GM12878 (cell line): ENCODE measurements at regions not wholly inside any gene's neighbourhood (a gene's known extent, or its start where the extent isn't known, plus 50 kb on each side); places are given as distances from the start of the nearest gene placed in this dataset.

ENCODE experiments used
- CHD2 ChIP-seq: IDR thresholded peaks from 2 replicates; pipeline ENCODE4 v1.6.1; 2011; ENCODE audit warnings: low read depth, low read length, improper control_type of control experiment, borderline replicate concordance
- EZH2 ChIP-seq: IDR thresholded peaks from 2 replicates; pipeline ENCODE4 v1.6.1; 2012; ENCODE audit warnings: low read depth, mild to moderate bottlenecking, control low read depth, inconsistent platforms, low read length, borderline replicate concordance; ENCODE audit not compliant: control insufficient read depth
- GABPA ChIP-seq: IDR thresholded peaks from 2 replicates; pipeline ENCODE4 v1.6.1; 2014; ENCODE audit warnings: antibody characterized with exemption, low read depth, mild to moderate bottlenecking, inconsistent platforms
- MTA3 ChIP-seq: IDR thresholded peaks from 2 replicates; pipeline ENCODE4 v1.6.1; 2012; ENCODE audit warnings: low read length, inconsistent platforms, borderline replicate concordance
- POLR2AphosphoS5 ChIP-seq: IDR thresholded peaks from 2 replicates; pipeline ENCODE4 v1.6.1; 2011; ENCODE audit warnings: mild to moderate bottlenecking, low read length, inconsistent platforms
- REST ChIP-seq: IDR thresholded peaks from 2 replicates; pipeline ENCODE4 v1.6.1; 2012; ENCODE audit warnings: mild to moderate bottlenecking, low read depth, low read length
- TARDBP ChIP-seq: IDR thresholded peaks from 2 replicates; pipeline ENCODE4 v1.6.1; 2016; ENCODE audit warnings: borderline replicate concordance
- TF ChIP-seq, protein P1 (sequence below), 3 experiments: IDR thresholded peaks in 2 of 3; conservative IDR thresholded peaks in 1 of 3; 2 replicates each; pipeline ENCODE4 v1.5.1; 2011; ENCODE audit warnings: low read depth in 3 of 3, low read length in 3 of 3, mild to moderate bottlenecking in 3 of 3, control low read depth in 2 of 3, moderate library complexity in 2 of 3, inconsistent platforms in 1 of 3, mixed read lengths in 1 of 3; ENCODE audit not compliant: control insufficient read depth in 2 of 3, insufficient read depth in 1 of 3; ENCODE audit errors: extremely low read depth in 1 of 3

DNA sequence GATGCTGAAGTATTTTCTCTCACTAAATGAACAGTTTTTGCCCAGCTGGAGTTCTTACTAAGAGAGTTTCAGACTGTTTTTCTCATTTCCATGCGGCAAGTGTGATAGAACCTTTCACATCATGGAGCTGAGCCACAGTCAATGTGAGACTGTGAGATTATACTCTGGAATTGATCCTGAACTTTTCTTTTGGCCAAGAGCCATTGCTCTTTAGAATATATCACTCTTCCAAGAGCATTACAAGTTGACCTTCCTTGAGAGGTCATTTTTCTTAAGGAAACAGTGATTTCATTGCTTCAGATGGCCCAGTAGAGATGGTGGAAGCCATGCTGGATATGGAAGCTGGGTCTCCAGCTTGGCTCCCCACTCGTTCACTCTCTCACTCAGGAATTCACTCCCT is 212.9 kb upstream of the UMPS start:
- TF ChIP-seq CHD2 (no peak), POLR2AphosphoS5 (no peak), TARDBP (no peak), MTA3 (no peak), GABPA (no peak), REST (no peak), EZH2 (no peak)
- TF ChIP-seq, protein P1, sequence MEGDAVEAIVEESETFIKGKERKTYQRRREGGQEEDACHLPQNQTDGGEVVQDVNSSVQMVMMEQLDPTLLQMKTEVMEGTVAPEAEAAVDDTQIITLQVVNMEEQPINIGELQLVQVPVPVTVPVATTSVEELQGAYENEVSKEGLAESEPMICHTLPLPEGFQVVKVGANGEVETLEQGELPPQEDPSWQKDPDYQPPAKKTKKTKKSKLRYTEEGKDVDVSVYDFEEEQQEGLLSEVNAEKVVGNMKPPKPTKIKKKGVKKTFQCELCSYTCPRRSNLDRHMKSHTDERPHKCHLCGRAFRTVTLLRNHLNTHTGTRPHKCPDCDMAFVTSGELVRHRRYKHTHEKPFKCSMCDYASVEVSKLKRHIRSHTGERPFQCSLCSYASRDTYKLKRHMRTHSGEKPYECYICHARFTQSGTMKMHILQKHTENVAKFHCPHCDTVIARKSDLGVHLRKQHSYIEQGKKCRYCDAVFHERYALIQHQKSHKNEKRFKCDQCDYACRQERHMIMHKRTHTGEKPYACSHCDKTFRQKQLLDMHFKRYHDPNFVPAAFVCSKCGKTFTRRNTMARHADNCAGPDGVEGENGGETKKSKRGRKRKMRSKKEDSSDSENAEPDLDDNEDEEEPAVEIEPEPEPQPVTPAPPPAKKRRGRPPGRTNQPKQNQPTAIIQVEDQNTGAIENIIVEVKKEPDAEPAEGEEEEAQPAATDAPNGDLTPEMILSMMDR (IDR thresholded peaks at IDR 0.05 in 2 of 3, conservative IDR thresholded peaks at IDR 0.05 in 1 of 3; ENCODE audit: control insufficient read depth in 2 of 3, extremely low read depth in 1 of 3, insufficient read depth in 1 of 3, low read depth in 3 of 3, low read length in 3 of 3): no peak
